Tibial nerve (tissue), 4 donors: ENCODE measurements at regions not wholly inside any gene's neighbourhood (a gene's known extent, or its start where the extent isn't known, plus 50 kb on each side); places are given as distances from the start of the nearest gene placed in this dataset.

Source experiments
- DNase-seq, 2 donors: peaks; one replicate each; pipeline ENCODE4 v3.0.0-alpha.2; 2019; ENCODE audit warnings: low spot score in 2 of 2
- H3K27ac ChIP-seq, 4 donors: fragments of 200-600 bp; sonication (generic) in 3 of 4; one replicate each; pipeline ENCODE4 v1.5.1; 2017 to 2019; ENCODE audit warnings: mild to moderate bottlenecking in 1 of 4
- H3K27me3 ChIP-seq, 2 donors: fragments of 200-600 bp; sonication (generic) in 1 of 2; one replicate each; pipeline versions ENCODE4 v1.5.1 to v1.6.0; 2017 to 2019
- H3K36me3 ChIP-seq, 3 donors: fragments of 200-600 bp; sonication (generic); one replicate each; pipeline ENCODE4 v1.5.1; 2018 to 2019
- H3K4me1 ChIP-seq, 4 donors: fragments of 200-600 bp; sonication (generic) in 3 of 4; one replicate each; pipeline ENCODE4 v1.5.1; 2017 to 2019
- H3K4me3 ChIP-seq, 4 donors: fragments of 200-600 bp; sonication (generic) in 3 of 4; one replicate each; pipeline ENCODE4 v1.5.1; 2017 to 2019; ENCODE audit warnings: mild to moderate bottlenecking in 1 of 4, moderate library complexity in 1 of 4
- H3K9me3 ChIP-seq, 4 donors: fragments of 200-600 bp; sonication (generic) in 3 of 4; one replicate each; pipeline ENCODE4 v1.5.1; 2017 to 2019
- EP300 ChIP-seq, 2 donors: sonication (generic); formaldehyde crosslinking; IDR thresholded peaks; one replicate each; pipeline ENCODE4 v1.6.1; 2017; ENCODE audit warnings: antibody characterized with exemption in 2 of 2, mild to moderate bottlenecking in 1 of 2
- POLR2A ChIP-seq, 2 donors: fragments of 450-650 bp; IDR thresholded peaks; one replicate each; pipeline ENCODE4 v1.6.1; 2017; ENCODE audit warnings: antibody characterized with exemption in 2 of 2, mild to moderate bottlenecking in 2 of 2, moderate library complexity in 2 of 2
- WGBS, 2 donors: methylation state at CpG; one replicate each; pipeline ENCODE4 v1.1.5; 2018; 5-methylcytosine and 5-hydroxymethylcytosine counted together
- TF ChIP-seq, protein P1 (sequence below), 5 experiments: fragments of 200-600 bp in 3 of 5; fragments of 450-650 bp in 2 of 5; sonication (generic) in 3 of 5; IDR thresholded peaks; one replicate each; pipeline ENCODE4 v1.5.1; 2016 to 2019; ENCODE audit warnings: antibody characterized with exemption in 5 of 5, mild to moderate bottlenecking in 3 of 5, moderate library complexity in 2 of 5

GRCh38 chr6:6834356-6835222 is 246.1 kb downstream of the LY86 start:
- WGBS, 2 donors, result 56 to 62% methylated on average over 16 of the region's 16 CpGs
- H3K27me3 ChIP-seq, result no peaks in the 10 kb centered on the region
- no peak overlapping the region for H3K27ac ChIP-seq
- H3K4me3 ChIP-seq, result no peak overlapping the region
- no peaks in the 10 kb centered on the region for H3K9me3 ChIP-seq
- H3K36me3 ChIP-seq, result no peaks in the 10 kb centered on the region
- TF ChIP-seq, protein P1, sequence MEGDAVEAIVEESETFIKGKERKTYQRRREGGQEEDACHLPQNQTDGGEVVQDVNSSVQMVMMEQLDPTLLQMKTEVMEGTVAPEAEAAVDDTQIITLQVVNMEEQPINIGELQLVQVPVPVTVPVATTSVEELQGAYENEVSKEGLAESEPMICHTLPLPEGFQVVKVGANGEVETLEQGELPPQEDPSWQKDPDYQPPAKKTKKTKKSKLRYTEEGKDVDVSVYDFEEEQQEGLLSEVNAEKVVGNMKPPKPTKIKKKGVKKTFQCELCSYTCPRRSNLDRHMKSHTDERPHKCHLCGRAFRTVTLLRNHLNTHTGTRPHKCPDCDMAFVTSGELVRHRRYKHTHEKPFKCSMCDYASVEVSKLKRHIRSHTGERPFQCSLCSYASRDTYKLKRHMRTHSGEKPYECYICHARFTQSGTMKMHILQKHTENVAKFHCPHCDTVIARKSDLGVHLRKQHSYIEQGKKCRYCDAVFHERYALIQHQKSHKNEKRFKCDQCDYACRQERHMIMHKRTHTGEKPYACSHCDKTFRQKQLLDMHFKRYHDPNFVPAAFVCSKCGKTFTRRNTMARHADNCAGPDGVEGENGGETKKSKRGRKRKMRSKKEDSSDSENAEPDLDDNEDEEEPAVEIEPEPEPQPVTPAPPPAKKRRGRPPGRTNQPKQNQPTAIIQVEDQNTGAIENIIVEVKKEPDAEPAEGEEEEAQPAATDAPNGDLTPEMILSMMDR (IDR thresholded peaks at IDR 0.05), result no peak
- TF ChIP-seq POLR2A (IDR thresholded peaks at IDR 0.05), result no peak
- no peak for TF ChIP-seq EP300 (IDR thresholded peaks at IDR 0.05)
- DNase-seq, result no peak
- peaks cover 0 to 5% (median 0%) of the 10 kb centered on the region in 4 donors for H3K4me1 ChIP-seq

DNA sequence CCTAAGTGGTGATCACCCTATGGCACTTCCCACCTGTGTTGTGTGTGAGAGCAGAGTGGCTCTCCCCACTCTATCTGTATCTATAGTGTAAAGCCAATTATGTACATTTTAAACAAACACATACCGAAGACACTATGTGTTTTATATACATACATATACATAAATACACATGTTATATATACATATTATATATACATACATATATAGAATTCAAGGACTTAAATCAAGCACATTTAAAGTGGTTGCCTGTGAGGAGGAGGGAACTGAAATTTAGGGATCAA is 246.6 kb downstream of the LY86 start:
- TF ChIP-seq, protein P1 (IDR thresholded peaks at IDR 0.05), result no peak
- no peak for TF ChIP-seq POLR2A (IDR thresholded peaks at IDR 0.05)
- TF ChIP-seq EP300 (IDR thresholded peaks at IDR 0.05), result no peak

DNA sequence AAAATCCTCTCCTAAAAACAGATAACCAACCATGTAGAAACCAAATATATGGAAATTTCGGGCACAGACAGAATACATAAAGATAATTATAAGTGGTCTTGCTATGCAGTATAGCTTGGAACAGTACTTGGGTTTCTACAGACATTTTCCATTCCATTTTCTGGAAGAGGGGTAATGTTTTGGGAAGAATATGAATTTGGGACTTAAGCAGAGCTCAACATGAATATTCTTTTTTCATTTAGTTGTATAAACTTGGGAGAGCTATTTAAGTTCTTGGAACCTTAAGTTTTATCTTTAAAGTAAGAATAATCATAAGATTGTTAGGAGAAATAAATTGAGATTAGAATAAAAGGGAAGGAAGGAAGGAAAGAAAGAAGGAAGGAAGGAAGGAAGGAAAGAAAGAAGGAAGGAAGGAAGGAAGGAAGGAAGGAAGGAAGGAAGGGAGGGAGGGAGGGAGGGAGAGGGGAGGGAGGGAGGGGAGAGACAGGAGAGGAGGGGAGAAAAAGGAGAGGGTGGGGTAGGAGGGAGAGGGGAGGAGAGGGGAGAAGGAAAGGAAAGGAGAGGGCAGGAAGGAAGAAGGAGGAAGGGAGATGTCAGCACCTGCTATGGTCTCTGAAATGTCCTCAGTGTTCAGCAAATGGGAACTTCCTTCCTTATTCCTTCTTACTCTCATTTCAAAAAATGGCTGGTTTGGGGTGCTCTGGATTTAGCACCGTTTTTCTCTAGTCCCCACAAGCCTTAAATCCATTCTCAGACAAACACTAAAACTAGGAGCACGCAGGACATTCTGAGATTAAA is 248.3 kb downstream of the LY86 start:
- no peak overlapping the region for H3K27ac ChIP-seq
- no peaks in the 10 kb centered on the region for H3K9me3 ChIP-seq
- no peak for TF ChIP-seq POLR2A (IDR thresholded peaks at IDR 0.05)
- TF ChIP-seq, protein P1 (IDR thresholded peaks at IDR 0.05), result no peak
- TF ChIP-seq EP300 (IDR thresholded peaks at IDR 0.05), result no peak
- no peaks in the 10 kb centered on the region for H3K27me3 ChIP-seq
- H3K4me3 ChIP-seq, result no peak overlapping the region
- no peaks in the 10 kb centered on the region for H3K36me3 ChIP-seq
- 70 to 73% methylated on average over 3 of the region's 3 CpGs for WGBS, 2 donors
- no peak for DNase-seq
- H3K4me1 ChIP-seq, result peaks cover 0 to 7% (median 0%) of the 10 kb centered on the region in 4 donors

More for the DNA sequence above, 246.6 kb downstream of the LY86 start:
- Histone ChIP-seq H3K36me3 (no peaks in the 10 kb centered on the region), H3K4me3 (no peak overlapping the region), H3K4me1 (peaks cover 0 to 5% (median 0%) of the 10 kb centered on the region in 4 donors), H3K27ac (no peak overlapping the region), H3K9me3 (no peaks in the 10 kb centered on the region), H3K27me3 (no peaks in the 10 kb centered on the region)
- DNase-seq, result no peak
- WGBS, 2 donors, result 73 to 92% methylated on average over 1 of the region's 1 CpG

DNA sequence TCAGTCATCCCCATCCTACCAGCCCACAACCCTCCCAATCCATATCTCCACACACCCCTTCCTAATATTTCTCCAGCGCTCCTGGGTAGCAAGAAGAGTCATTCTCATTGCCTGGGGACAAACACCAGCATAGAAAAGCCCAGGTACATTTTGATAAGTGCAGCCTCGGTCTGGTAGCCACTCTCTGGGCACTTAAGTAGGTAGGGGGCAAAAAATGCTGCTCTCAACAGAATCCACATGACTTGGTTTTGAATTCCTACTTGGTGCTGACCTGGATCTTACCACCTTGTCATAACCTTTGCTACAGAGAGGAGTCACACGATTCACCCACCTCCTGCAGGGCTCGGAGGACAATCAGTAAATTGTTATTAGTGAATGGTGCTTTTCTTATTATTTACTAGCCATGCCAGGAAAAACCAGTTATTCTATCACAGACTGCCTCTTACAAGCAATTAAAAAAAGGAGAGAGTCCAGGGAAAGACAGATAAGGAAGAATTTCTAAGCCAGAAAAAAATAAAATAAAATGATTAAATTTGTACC is 249.1 kb downstream of the LY86 start:
- no peak for DNase-seq
- H3K4me1 ChIP-seq, result peaks cover 0 to 11% (median 0%) of the 10 kb centered on the region in 4 donors
- TF ChIP-seq POLR2A (IDR thresholded peaks at IDR 0.05) (no peak), EP300 (IDR thresholded peaks at IDR 0.05) (no peak)
- TF ChIP-seq, protein P1 (IDR thresholded peaks at IDR 0.05), result no peak
- H3K27me3 ChIP-seq, result no peaks in the 10 kb centered on the region
- no peaks in the 10 kb centered on the region for H3K36me3 ChIP-seq
- WGBS, 2 donors, result 54 to 60% methylated on average over 4 of the region's 4 CpGs
- no peak overlapping the region for H3K4me3 ChIP-seq
- H3K27ac ChIP-seq, result no peak overlapping the region
- H3K9me3 ChIP-seq, result no peaks in the 10 kb centered on the region
